Stimulated activated naive CD8-positive, alpha-beta T cell treated with anti-CD3 and anti-CD28 coated beads, Interleukin-15, Interleukin-2, amounts not matched to agents 100 ng/mL and 50 ng/mL, for 24 hours (primary cell): ENCODE measurements at regions not wholly inside any gene's neighbourhood (a gene's known extent, or its start where the extent isn't known, plus 50 kb on each side); places are given as distances from the start of the nearest gene placed in this dataset.

Experiments used
- H3K27ac Mint-ChIP-seq: one replicate; pipeline ENCODE4 v1.8.0; 2021; ENCODE audit warnings: mild to moderate bottlenecking, mixed read lengths
- H3K27me3 Mint-ChIP-seq: one replicate; pipeline ENCODE4 v1.8.0; 2021; ENCODE audit warnings: mixed read lengths
- H3K36me3 Mint-ChIP-seq: one replicate; pipeline ENCODE4 v1.8.0; 2021; ENCODE audit warnings: low read depth, mixed read lengths
- H3K4me1 Mint-ChIP-seq: one replicate; pipeline ENCODE4 v1.8.0; 2021; ENCODE audit warnings: low read depth, mixed read lengths
- H3K4me3 Mint-ChIP-seq: one replicate; pipeline ENCODE4 v1.8.0; 2021; ENCODE audit warnings: mild to moderate bottlenecking, mixed read lengths
- H3K9me3 Mint-ChIP-seq: one replicate; pipeline ENCODE4 v1.8.0; 2021; ENCODE audit warnings: mixed read lengths

GRCh38 chr1:30627994-30628393 is 95.4 kb downstream of the MATN1 start:
- H3K4me3 Mint-ChIP-seq, result no peak overlapping the region
- peaks cover 23% of the 10 kb centered on the region for H3K9me3 Mint-ChIP-seq

GRCh38 chr1:30627206-30627605 is 96.2 kb downstream of the MATN1 start:
- Mint-ChIP-seq H3K4me3 (no peak overlapping the region), H3K36me3 (no peaks in the 10 kb centered on the region), H3K27me3 (peaks cover 31% of the 10 kb centered on the region), H3K27ac (no peak overlapping the region), H3K9me3 (peaks cover 25% of the 10 kb centered on the region), H3K4me1 (no peaks in the 10 kb centered on the region)

More at GRCh38 chr1:30627994-30628393, 95.4 kb downstream of the MATN1 start:
- peaks cover 33% of the 10 kb centered on the region for H3K27me3 Mint-ChIP-seq
- H3K4me1 Mint-ChIP-seq, result no peaks in the 10 kb centered on the region
- H3K36me3 Mint-ChIP-seq, result no peaks in the 10 kb centered on the region
- no peak overlapping the region for H3K27ac Mint-ChIP-seq

- Mint-ChIP-seq H3K4me1 (no peaks in the 10 kb centered on the region), H3K9me3 (peaks cover 25% of the 10 kb centered on the region), H3K27me3 (peaks cover 39% of the 10 kb centered on the region), H3K4me3 (no peak overlapping the region), H3K36me3 (no peaks in the 10 kb centered on the region), H3K27ac (no peak overlapping the region)
Measured at GRCh38 chr1:30623431-30623830, 100.0 kb downstream of the MATN1 start.

GRCh38 chr1:30619619-30620018 is 103.8 kb downstream of the MATN1 start:
- H3K9me3 Mint-ChIP-seq, result peaks cover 12% of the 10 kb centered on the region
- H3K27ac Mint-ChIP-seq, result no peak overlapping the region
- no peaks in the 10 kb centered on the region for H3K4me1 Mint-ChIP-seq
- H3K36me3 Mint-ChIP-seq, result no peaks in the 10 kb centered on the region
- H3K27me3 Mint-ChIP-seq, result peaks cover 21% of the 10 kb centered on the region
- H3K4me3 Mint-ChIP-seq, result no peak overlapping the region

GRCh38 chr1:30618335-30618747 is 105.0 kb downstream of the MATN1 start:
- no peaks in the 10 kb centered on the region for H3K36me3 Mint-ChIP-seq
- no peaks in the 10 kb centered on the region for H3K4me1 Mint-ChIP-seq
- H3K27me3 Mint-ChIP-seq, result peaks cover 21% of the 10 kb centered on the region
- H3K4me3 Mint-ChIP-seq, result no peak overlapping the region
- peaks cover 6% of the 10 kb centered on the region for H3K9me3 Mint-ChIP-seq
- no peak overlapping the region for H3K27ac Mint-ChIP-seq

GRCh38 chr1:30616759-30617158 is 106.6 kb downstream of the MATN1 start:
- Mint-ChIP-seq H3K4me1 (no peaks in the 10 kb centered on the region), H3K27ac (no peak overlapping the region), H3K4me3 (no peak overlapping the region), H3K9me3 (no peaks in the 10 kb centered on the region), H3K27me3 (peaks cover 15% of the 10 kb centered on the region), H3K36me3 (no peaks in the 10 kb centered on the region)

- peaks cover 12% of the 10 kb centered on the region for H3K27me3 Mint-ChIP-seq
- no peak overlapping the region for H3K27ac Mint-ChIP-seq
- no peaks in the 10 kb centered on the region for H3K36me3 Mint-ChIP-seq
- H3K9me3 Mint-ChIP-seq, result no peaks in the 10 kb centered on the region
- no peaks in the 10 kb centered on the region for H3K4me1 Mint-ChIP-seq
- H3K4me3 Mint-ChIP-seq, result no peak overlapping the region
Measured at GRCh38 chr1:30615816-30616590, 107.4 kb downstream of the MATN1 start.

- Mint-ChIP-seq H3K4me1 (no peaks in the 10 kb centered on the region), H3K4me3 (no peak overlapping the region), H3K27ac (no peak overlapping the region), H3K36me3 (no peaks in the 10 kb centered on the region), H3K27me3 (peaks cover 9% of the 10 kb centered on the region), H3K9me3 (no peaks in the 10 kb centered on the region)
Measured at GRCh38 chr1:30615076-30615795, 108.1 kb downstream of the MATN1 start.

- Mint-ChIP-seq H3K4me1 (no peaks in the 10 kb centered on the region), H3K36me3 (no peaks in the 10 kb centered on the region), H3K9me3 (no peaks in the 10 kb centered on the region), H3K27ac (no peak overlapping the region), H3K27me3 (peaks cover 5% of the 10 kb centered on the region), H3K4me3 (no peak overlapping the region)
Measured at GRCh38 chr1:30613188-30613587, 110.2 kb downstream of the MATN1 start.

GRCh38 chr1:30612536-30613065 is 110.8 kb downstream of the MATN1 start:
- no peaks in the 10 kb centered on the region for H3K36me3 Mint-ChIP-seq
- H3K4me1 Mint-ChIP-seq, result no peaks in the 10 kb centered on the region
- no peak overlapping the region for H3K27ac Mint-ChIP-seq
- no peak overlapping the region for H3K4me3 Mint-ChIP-seq
- no peaks in the 10 kb centered on the region for H3K9me3 Mint-ChIP-seq
- peaks cover 5% of the 10 kb centered on the region for H3K27me3 Mint-ChIP-seq

GRCh38 chr1:30611741-30612309 is 111.6 kb downstream of the MATN1 start:
- H3K27me3 Mint-ChIP-seq, result peaks cover 5% of the 10 kb centered on the region
- no peaks in the 10 kb centered on the region for H3K9me3 Mint-ChIP-seq
- H3K4me3 Mint-ChIP-seq, result no peak overlapping the region
- no peaks in the 10 kb centered on the region for H3K4me1 Mint-ChIP-seq
- no peaks in the 10 kb centered on the region for H3K36me3 Mint-ChIP-seq
- H3K27ac Mint-ChIP-seq, result no peak overlapping the region

- H3K27me3 Mint-ChIP-seq, result peaks cover 5% of the 10 kb centered on the region
- H3K36me3 Mint-ChIP-seq, result no peaks in the 10 kb centered on the region
- H3K9me3 Mint-ChIP-seq, result no peaks in the 10 kb centered on the region
- no peaks in the 10 kb centered on the region for H3K4me1 Mint-ChIP-seq
- no peak overlapping the region for H3K27ac Mint-ChIP-seq
- no peak overlapping the region for H3K4me3 Mint-ChIP-seq
Measured at GRCh38 chr1:30610917-30611316, 112.5 kb downstream of the MATN1 start.

GRCh38 chr1:30609999-30610345 is 113.4 kb downstream of the MATN1 start:
- no peak overlapping the region for H3K27ac Mint-ChIP-seq
- no peaks in the 10 kb centered on the region for H3K4me1 Mint-ChIP-seq
- no peaks in the 10 kb centered on the region for H3K36me3 Mint-ChIP-seq
- H3K9me3 Mint-ChIP-seq, result no peaks in the 10 kb centered on the region
- H3K27me3 Mint-ChIP-seq, result peaks cover 5% of the 10 kb centered on the region
- no peak overlapping the region for H3K4me3 Mint-ChIP-seq

- Mint-ChIP-seq H3K27ac (no peak overlapping the region), H3K9me3 (no peaks in the 10 kb centered on the region), H3K4me3 (no peak overlapping the region), H3K4me1 (no peaks in the 10 kb centered on the region), H3K36me3 (no peaks in the 10 kb centered on the region), H3K27me3 (peaks cover 5% of the 10 kb centered on the region)
Measured at GRCh38 chr1:30609336-30609998, 113.9 kb downstream of the MATN1 start.

- Mint-ChIP-seq H3K27me3 (peaks cover 8% of the 10 kb centered on the region), H3K4me3 (no peak overlapping the region), H3K36me3 (no peaks in the 10 kb centered on the region), H3K4me1 (no peaks in the 10 kb centered on the region), H3K9me3 (no peaks in the 10 kb centered on the region), H3K27ac (no peak overlapping the region)
Measured at GRCh38 chr1:30607723-30608122, 115.7 kb downstream of the MATN1 start.
